H9 (cell line): ENCODE measurements at regions not wholly inside any gene's neighbourhood (a gene's known extent, or its start where the extent isn't known, plus 50 kb on each side); places are given as distances from the start of the nearest gene placed in this dataset.

Source experiments
- DNase-seq: peaks from one replicate; pipeline ENCODE4 v3.0.0-alpha.2; 2017
- H2AFZ ChIP-seq: one replicate; pipeline ENCODE4 v1.6.1; 2013; ENCODE audit warnings: mild to moderate bottlenecking, low read length, control low read depth, moderate library complexity
- H2AK5ac ChIP-seq: 2 replicates; pipeline ENCODE4 v1.6.1; 2013; ENCODE audit warnings: low read length, control low read depth, mixed read lengths; ENCODE audit not compliant: insufficient read length
- H2BK120ac ChIP-seq: one replicate; pipeline ENCODE4 v1.6.1; 2013; ENCODE audit warnings: low read depth, mild to moderate bottlenecking, low read length, control low read depth, inconsistent platforms; ENCODE audit not compliant: poor library complexity, severe bottlenecking
- H2BK12ac ChIP-seq: 2 replicates; pipeline ENCODE4 v1.6.1; 2013; ENCODE audit warnings: low read length, control low read depth, mixed read lengths, low read depth; ENCODE audit not compliant: insufficient read length
- H2BK15ac ChIP-seq: 2 replicates; pipeline ENCODE4 v1.6.1; 2013; ENCODE audit warnings: low read depth, low read length, control low read depth
- H2BK20ac ChIP-seq: one replicate; pipeline ENCODE4 v1.6.1; 2013; ENCODE audit warnings: low read depth, mild to moderate bottlenecking, low read length, control low read depth, inconsistent platforms; ENCODE audit not compliant: poor library complexity, severe bottlenecking
- H2BK5ac ChIP-seq: 2 replicates; pipeline ENCODE4 v1.6.1; 2013; ENCODE audit warnings: low read length, control low read depth, mixed read lengths; ENCODE audit not compliant: insufficient read length
- H3K14ac ChIP-seq: 2 replicates; pipeline ENCODE4 v1.6.1; 2013; ENCODE audit warnings: low read length, control low read depth; ENCODE audit not compliant: insufficient read depth
- H3K18ac ChIP-seq: 2 replicates; pipeline ENCODE4 v1.6.1; 2013; ENCODE audit warnings: low read depth, mild to moderate bottlenecking, mixed read lengths, low read length, control low read depth; ENCODE audit not compliant: insufficient read length
- H3K23ac ChIP-seq: 2 replicates; pipeline ENCODE4 v1.6.1; 2013; ENCODE audit warnings: low read length, control low read depth, mixed read lengths, low read depth; ENCODE audit not compliant: insufficient read length
- H3K23me2 ChIP-seq: 2 replicates; pipeline ENCODE4 v1.6.1; 2013; ENCODE audit warnings: low read depth, mild to moderate bottlenecking, mixed read lengths, low read length, control low read depth; ENCODE audit not compliant: insufficient read length, poor library complexity, severe bottlenecking
- H3K27ac ChIP-seq: 2 replicates; pipeline ENCODE4 v1.5.1; 2013; ENCODE audit warnings: low read length, control low read depth, mixed read lengths, low read depth; ENCODE audit not compliant: insufficient read length
- H3K27me3 ChIP-seq: 2 replicates; pipeline ENCODE4 v1.6.1; 2013; ENCODE audit warnings: low read length, control low read depth, inconsistent platforms; ENCODE audit not compliant: insufficient read depth
- H3K4ac ChIP-seq: 2 replicates; pipeline ENCODE4 v1.6.1; 2013; ENCODE audit warnings: low read depth, mild to moderate bottlenecking, control low read depth, inconsistent platforms, low read length, moderate library complexity
- H3K4me1 ChIP-seq: 2 replicates; pipeline ENCODE4 v1.6.1; 2013; ENCODE audit warnings: low read length, control low read depth, inconsistent platforms; ENCODE audit not compliant: insufficient read depth
- H3K4me2 ChIP-seq: 2 replicates; pipeline ENCODE4 v1.6.1; 2013; ENCODE audit warnings: low read length, control low read depth, mixed read lengths; ENCODE audit not compliant: insufficient read length, insufficient read depth
- H3K56ac ChIP-seq: 2 replicates; pipeline ENCODE4 v1.6.1; 2013; ENCODE audit warnings: low read depth, mild to moderate bottlenecking, mixed read lengths, low read length, control low read depth; ENCODE audit not compliant: insufficient read length
- H3K79me1 ChIP-seq: 2 replicates; pipeline ENCODE4 v1.6.1; 2013; ENCODE audit warnings: low read depth, mild to moderate bottlenecking, moderate library complexity, low read length, control low read depth, inconsistent platforms; ENCODE audit not compliant: insufficient read depth, poor library complexity, severe bottlenecking
- H3K79me2 ChIP-seq: 2 replicates; pipeline ENCODE4 v1.6.1; 2013; ENCODE audit warnings: low read length, control low read depth, inconsistent platforms; ENCODE audit not compliant: insufficient read depth
- H3K9ac ChIP-seq: 2 replicates; pipeline ENCODE4 v1.6.1; 2013; ENCODE audit warnings: low read length, control low read depth, mixed read lengths; ENCODE audit not compliant: insufficient read length; ENCODE audit errors: extremely low read depth
- H3K9me3 ChIP-seq: one replicate; pipeline ENCODE4 v1.6.1; 2013; ENCODE audit warnings: low read depth, low read length, inconsistent platforms; ENCODE audit not compliant: control insufficient read depth
- H3T11ph ChIP-seq: one replicate; pipeline ENCODE4 v1.6.1; 2013; ENCODE audit warnings: mild to moderate bottlenecking, low read length, control low read depth, inconsistent platforms
- H4K20me1 ChIP-seq: one replicate; pipeline ENCODE4 v1.6.1; 2013; ENCODE audit not compliant: control insufficient read depth, insufficient read length, insufficient read depth
- H4K5ac ChIP-seq: 2 replicates; pipeline ENCODE4 v1.6.1; 2013; ENCODE audit warnings: low read depth, mild to moderate bottlenecking, mixed read lengths, low read length, control low read depth; ENCODE audit not compliant: insufficient read length
- H4K8ac ChIP-seq: replicated peaks from 2 replicates; pipeline ENCODE4 v1.6.1; 2013; ENCODE audit warnings: low read length, control low read depth, mixed read lengths, low read depth; ENCODE audit not compliant: insufficient read length
- H4K91ac ChIP-seq: 2 replicates; pipeline ENCODE4 v1.6.1; 2013; ENCODE audit warnings: low read depth, mild to moderate bottlenecking, moderate library complexity, mixed read lengths, low read length, control low read depth; ENCODE audit not compliant: insufficient read length
- H3K27ac Mint-ChIP-seq, 3 experiments: 2 replicates in 2 of 3; 3 replicates in 1 of 3; pipeline ENCODE4 v1.8.0; 2020 to 2021; ENCODE audit warnings: mixed read lengths in 3 of 3, mild to moderate bottlenecking in 1 of 3, moderate library complexity in 1 of 3
- H3K27me3 Mint-ChIP-seq: 2 replicates; pipeline ENCODE4 v1.8.0; 2021; ENCODE audit warnings: low read depth, mild to moderate bottlenecking, moderate library complexity, mixed read lengths
- H3K36me3 Mint-ChIP-seq, 3 experiments: 2 replicates in 2 of 3; 3 replicates in 1 of 3; pipeline ENCODE4 v1.8.0; 2020 to 2021; ENCODE audit warnings: low read depth in 3 of 3, mixed read lengths in 3 of 3; ENCODE audit not compliant: insufficient read depth in 1 of 3
- H3K4me1 Mint-ChIP-seq, 2 experiments: 2 replicates each; pipeline ENCODE4 v1.8.0; 2020; ENCODE audit warnings: mixed read lengths in 2 of 2
- H3K4me3 Mint-ChIP-seq, 2 experiments: 2 replicates in 1 of 2; 3 replicates in 1 of 2; pipeline ENCODE4 v1.8.0; 2020 to 2021; ENCODE audit warnings: mild to moderate bottlenecking in 2 of 2, mixed read lengths in 2 of 2, moderate library complexity in 1 of 2
- H3K9me3 Mint-ChIP-seq, 2 experiments: 2 replicates in 1 of 2; 3 replicates in 1 of 2; pipeline ENCODE4 v1.8.0; 2020; ENCODE audit warnings: mild to moderate bottlenecking in 2 of 2, mixed read lengths in 2 of 2, moderate library complexity in 1 of 2
- WGBS: extraction: QIAGEN DNeasy Blood & Tissue Kit; methylation state at CpG from one replicate; pipeline ENCODE4 v1.1.7; 2013; ENCODE audit warnings: missing lambda C conversion rate, low lambda C conversion rate, mixed read lengths; ENCODE audit not compliant: insufficient read length; ENCODE audit errors: extremely low coverage; 5-methylcytosine and 5-hydroxymethylcytosine counted together
- TF ChIP-seq, protein P1 (sequence below): fragments of 200-600 bp; sonication (generic); conservative IDR thresholded peaks from 3 replicates; pipeline ENCODE4 v1.8.0; 2021; ENCODE audit warnings: antibody characterized with exemption, mild to moderate bottlenecking

DNA sequence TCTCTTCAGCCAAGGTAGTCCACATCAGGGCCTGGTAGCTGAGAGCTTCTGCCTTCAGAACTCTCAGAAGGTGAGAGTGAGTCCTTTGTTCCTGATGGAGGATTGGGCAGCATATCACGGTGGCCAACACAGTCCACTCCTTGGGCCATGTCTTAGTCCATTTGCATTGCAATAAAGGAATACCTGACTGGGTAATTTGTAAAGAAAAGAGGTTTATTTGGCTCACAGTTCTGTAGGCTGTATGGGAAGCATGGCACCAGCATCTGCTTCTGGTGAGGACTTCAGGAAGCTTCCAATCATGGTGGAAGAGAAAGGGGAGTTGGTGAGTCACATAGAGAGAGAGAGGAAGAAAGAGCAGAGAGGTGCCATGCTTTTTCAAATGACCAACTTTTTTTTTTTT is 98.8 kb downstream of the ADCYAP1 start:
- Mint-ChIP-seq H3K27me3 (no peaks in the 10 kb centered on the region), H3K4me1 (peaks cover 16% of the 10 kb centered on the region in 2 experiments), H3K9me3 (peaks cover 3 to 4% of the 10 kb centered on the region in 2 experiments; a peak in 3 of 5 replicates), H3K27ac (no peak overlapping the region), H3K4me3 (no peak overlapping the region), H3K36me3 (peaks cover 0 to 18% (median 13%) of the 10 kb centered on the region in 3 experiments; a peak in 4 of 7 replicates)
- Histone ChIP-seq H2BK120ac (no peak overlapping the region), H3K27me3 (no peaks in the 10 kb centered on the region), H4K91ac (no peak overlapping the region), H3K4ac (no peak overlapping the region), H3K56ac (no peak overlapping the region), H3T11ph (no peak overlapping the region), H3K14ac (no peak overlapping the region), H2BK15ac (no peak overlapping the region), H3K4me1 (no peaks in the 10 kb centered on the region; the same call in 1 of the 2 replicates), H3K9ac (no peak overlapping the region), H2AFZ (no peak overlapping the region), H4K20me1 (no peaks in the 10 kb centered on the region), H4K8ac (no peak overlapping the region), H3K9me3 (no peaks in the 10 kb centered on the region), H4K5ac (no peak overlapping the region), H2BK20ac (no peak overlapping the region), H3K79me2 (peaks cover 4% of the 10 kb centered on the region; the same call in 1 of the 2 replicates), H2BK5ac (no peak overlapping the region), H2BK12ac (no peak overlapping the region), H3K27ac (no peak overlapping the region), H3K18ac (no peak overlapping the region), H3K23me2 (no peaks in the 10 kb centered on the region), H2AK5ac (no peak overlapping the region), H3K4me2 (no peak overlapping the region), H3K23ac (no peak overlapping the region), H3K79me1 (no peaks in the 10 kb centered on the region)
- no CpG with 5 or more reads among the region's 1 CpG for WGBS
- DNase-seq: no peak
- TF ChIP-seq, protein P1, sequence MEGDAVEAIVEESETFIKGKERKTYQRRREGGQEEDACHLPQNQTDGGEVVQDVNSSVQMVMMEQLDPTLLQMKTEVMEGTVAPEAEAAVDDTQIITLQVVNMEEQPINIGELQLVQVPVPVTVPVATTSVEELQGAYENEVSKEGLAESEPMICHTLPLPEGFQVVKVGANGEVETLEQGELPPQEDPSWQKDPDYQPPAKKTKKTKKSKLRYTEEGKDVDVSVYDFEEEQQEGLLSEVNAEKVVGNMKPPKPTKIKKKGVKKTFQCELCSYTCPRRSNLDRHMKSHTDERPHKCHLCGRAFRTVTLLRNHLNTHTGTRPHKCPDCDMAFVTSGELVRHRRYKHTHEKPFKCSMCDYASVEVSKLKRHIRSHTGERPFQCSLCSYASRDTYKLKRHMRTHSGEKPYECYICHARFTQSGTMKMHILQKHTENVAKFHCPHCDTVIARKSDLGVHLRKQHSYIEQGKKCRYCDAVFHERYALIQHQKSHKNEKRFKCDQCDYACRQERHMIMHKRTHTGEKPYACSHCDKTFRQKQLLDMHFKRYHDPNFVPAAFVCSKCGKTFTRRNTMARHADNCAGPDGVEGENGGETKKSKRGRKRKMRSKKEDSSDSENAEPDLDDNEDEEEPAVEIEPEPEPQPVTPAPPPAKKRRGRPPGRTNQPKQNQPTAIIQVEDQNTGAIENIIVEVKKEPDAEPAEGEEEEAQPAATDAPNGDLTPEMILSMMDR: no peak
